GM19455 (cell line): ENCODE measurements at regions not wholly inside any gene's neighbourhood (a gene's known extent, or its start where the extent isn't known, plus 50 kb on each side); places are given as distances from the start of the nearest gene placed in this dataset.

Experiments used
- ATAC-seq: cut with Tn5 transposase; IDR thresholded peaks from one replicate; pipeline ENCODE4 v1.9.1; 2021; ENCODE audit not compliant: unreplicated experiment

- ATAC-seq = no peak
These were observed 305.9 kb downstream of the PMP22 start for GRCh38 chr17:14959106-14959648.

GRCh38 chr17:14953405-14953804, 311.7 kb downstream of the PMP22 start:
- ATAC-seq = no peak

- ATAC-seq = no peak
These were observed 314.4 kb downstream of the PMP22 start for GRCh38 chr17:14950686-14951085.

- no peak for ATAC-seq
These were observed 314.9 kb downstream of the PMP22 start for GRCh38 chr17:14950216-14950615.

- ATAC-seq = no peak
These were observed 317.5 kb downstream of the PMP22 start for GRCh38 chr17:14947671-14948070.

GRCh38 chr17:14946481-14946880, 318.6 kb downstream of the PMP22 start:
- ATAC-seq = no peak

GRCh38 chr17:14942526-14943190, 322.5 kb downstream of the PMP22 start:
- ATAC-seq = no peak

GRCh38 chr17:14940938-14941265, 324.2 kb downstream of the PMP22 start:
- no peak for ATAC-seq

- no peak for ATAC-seq
These were observed 324.8 kb downstream of the PMP22 start for GRCh38 chr17:14940108-14940937.

- no peak for ATAC-seq
These were observed 329.2 kb downstream of the PMP22 start for GRCh38 chr17:14935845-14936485.

- no peak for ATAC-seq
These were observed 329.8 kb downstream of the PMP22 start for GRCh38 chr17:14935139-14935841.

- ATAC-seq = no peak
These were observed 331.4 kb downstream of the PMP22 start for GRCh38 chr17:14933676-14934075.

- ATAC-seq = no peak
These were observed 338.5 kb downstream of the PMP22 start for GRCh38 chr17:14926526-14927122.

GRCh38 chr17:14926073-14926472, 339.1 kb downstream of the PMP22 start:
- ATAC-seq = no peak

- ATAC-seq = no peak
These were observed 339.6 kb downstream of the PMP22 start for GRCh38 chr17:14925498-14925897.

- no peak for ATAC-seq
These were observed 341.1 kb downstream of the PMP22 start for GRCh38 chr17:14923981-14924380.

- no peak for ATAC-seq
These were observed 342.7 kb downstream of the PMP22 start for GRCh38 chr17:14922411-14922810.

GRCh38 chr17:14921936-14922335, 343.2 kb downstream of the PMP22 start:
- ATAC-seq = no peak

GRCh38 chr17:14919631-14920213, 345.4 kb downstream of the PMP22 start:
- no peak for ATAC-seq

- ATAC-seq = no peak
These were observed 346.0 kb downstream of the PMP22 start for GRCh38 chr17:14919094-14919493.
